ENCODE measurements at regions not wholly inside any gene's neighbourhood (a gene's known extent, or its start where the extent isn't known, plus 50 kb on each side); places are given as distances from the start of the nearest gene placed in this dataset.

DNA sequence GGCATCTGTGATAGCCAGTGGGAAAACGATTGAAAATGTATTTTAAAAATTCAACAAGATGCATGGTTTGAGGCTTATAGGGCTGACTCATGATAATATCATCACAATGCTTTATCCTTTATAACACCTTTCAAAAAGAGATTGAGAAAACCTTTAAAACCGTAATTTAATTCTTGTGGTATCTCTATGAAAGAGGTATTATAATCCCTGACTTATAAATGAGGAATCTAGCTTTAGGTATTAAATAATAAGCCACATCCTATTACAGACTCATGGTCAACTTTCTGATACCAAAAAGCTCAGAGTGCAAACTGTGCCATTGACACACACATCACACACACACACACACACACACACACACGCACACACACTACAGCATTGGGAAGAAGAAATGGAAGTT lies 134.6 kb upstream of the RAB12 start:
- TF ChIP-seq TBP (CRISPR knock-in tag; IDR thresholded peaks at IDR 0.05) (no peak), PRMT3 (CRISPR knock-in tag; IDR thresholded peaks at IDR 0.05; ENCODE audit: borderline replicate concordance, low read depth) (no peak), ZSCAN22 (CRISPR knock-in tag; IDR thresholded peaks at IDR 0.05) (no peak), SMAD1 (CRISPR knock-in tag; IDR thresholded peaks at IDR 0.05; ENCODE audit: borderline replicate concordance, low read depth) (no peak)
- TF ChIP-seq, protein P1, sequence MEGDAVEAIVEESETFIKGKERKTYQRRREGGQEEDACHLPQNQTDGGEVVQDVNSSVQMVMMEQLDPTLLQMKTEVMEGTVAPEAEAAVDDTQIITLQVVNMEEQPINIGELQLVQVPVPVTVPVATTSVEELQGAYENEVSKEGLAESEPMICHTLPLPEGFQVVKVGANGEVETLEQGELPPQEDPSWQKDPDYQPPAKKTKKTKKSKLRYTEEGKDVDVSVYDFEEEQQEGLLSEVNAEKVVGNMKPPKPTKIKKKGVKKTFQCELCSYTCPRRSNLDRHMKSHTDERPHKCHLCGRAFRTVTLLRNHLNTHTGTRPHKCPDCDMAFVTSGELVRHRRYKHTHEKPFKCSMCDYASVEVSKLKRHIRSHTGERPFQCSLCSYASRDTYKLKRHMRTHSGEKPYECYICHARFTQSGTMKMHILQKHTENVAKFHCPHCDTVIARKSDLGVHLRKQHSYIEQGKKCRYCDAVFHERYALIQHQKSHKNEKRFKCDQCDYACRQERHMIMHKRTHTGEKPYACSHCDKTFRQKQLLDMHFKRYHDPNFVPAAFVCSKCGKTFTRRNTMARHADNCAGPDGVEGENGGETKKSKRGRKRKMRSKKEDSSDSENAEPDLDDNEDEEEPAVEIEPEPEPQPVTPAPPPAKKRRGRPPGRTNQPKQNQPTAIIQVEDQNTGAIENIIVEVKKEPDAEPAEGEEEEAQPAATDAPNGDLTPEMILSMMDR (CRISPR knock-in tag; IDR thresholded peaks at IDR 0.05), result no peak

Measured in HepG2 (cell line).